ENCODE measurements at regions not wholly inside any gene's neighbourhood (a gene's known extent, or its start where the extent isn't known, plus 50 kb on each side); places are given as distances from the start of the nearest gene placed in this dataset.

DNA sequence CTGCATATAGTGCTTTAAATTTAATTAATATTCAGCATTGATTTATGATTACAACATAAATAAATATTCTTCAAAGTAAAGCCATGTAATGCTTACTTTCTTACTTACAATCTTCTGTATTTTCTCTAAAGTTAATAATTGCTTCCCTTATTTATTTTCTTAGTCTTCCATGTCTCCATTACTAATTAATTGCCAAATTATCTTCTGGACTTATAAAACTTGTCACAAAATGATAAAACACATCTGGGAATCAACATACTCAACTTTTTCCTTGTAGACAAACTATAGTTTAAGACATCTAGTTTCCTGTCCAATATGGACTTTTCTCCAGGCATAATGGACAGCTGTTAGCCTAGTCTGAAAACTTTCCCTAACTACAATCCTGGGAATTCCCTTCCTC is 466.6 kb downstream of the FLRT2 start:
- TF ChIP-seq, protein P1, sequence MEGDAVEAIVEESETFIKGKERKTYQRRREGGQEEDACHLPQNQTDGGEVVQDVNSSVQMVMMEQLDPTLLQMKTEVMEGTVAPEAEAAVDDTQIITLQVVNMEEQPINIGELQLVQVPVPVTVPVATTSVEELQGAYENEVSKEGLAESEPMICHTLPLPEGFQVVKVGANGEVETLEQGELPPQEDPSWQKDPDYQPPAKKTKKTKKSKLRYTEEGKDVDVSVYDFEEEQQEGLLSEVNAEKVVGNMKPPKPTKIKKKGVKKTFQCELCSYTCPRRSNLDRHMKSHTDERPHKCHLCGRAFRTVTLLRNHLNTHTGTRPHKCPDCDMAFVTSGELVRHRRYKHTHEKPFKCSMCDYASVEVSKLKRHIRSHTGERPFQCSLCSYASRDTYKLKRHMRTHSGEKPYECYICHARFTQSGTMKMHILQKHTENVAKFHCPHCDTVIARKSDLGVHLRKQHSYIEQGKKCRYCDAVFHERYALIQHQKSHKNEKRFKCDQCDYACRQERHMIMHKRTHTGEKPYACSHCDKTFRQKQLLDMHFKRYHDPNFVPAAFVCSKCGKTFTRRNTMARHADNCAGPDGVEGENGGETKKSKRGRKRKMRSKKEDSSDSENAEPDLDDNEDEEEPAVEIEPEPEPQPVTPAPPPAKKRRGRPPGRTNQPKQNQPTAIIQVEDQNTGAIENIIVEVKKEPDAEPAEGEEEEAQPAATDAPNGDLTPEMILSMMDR (IDR thresholded peaks at IDR 0.05) = no peak
- TF ChIP-seq, protein P2, sequence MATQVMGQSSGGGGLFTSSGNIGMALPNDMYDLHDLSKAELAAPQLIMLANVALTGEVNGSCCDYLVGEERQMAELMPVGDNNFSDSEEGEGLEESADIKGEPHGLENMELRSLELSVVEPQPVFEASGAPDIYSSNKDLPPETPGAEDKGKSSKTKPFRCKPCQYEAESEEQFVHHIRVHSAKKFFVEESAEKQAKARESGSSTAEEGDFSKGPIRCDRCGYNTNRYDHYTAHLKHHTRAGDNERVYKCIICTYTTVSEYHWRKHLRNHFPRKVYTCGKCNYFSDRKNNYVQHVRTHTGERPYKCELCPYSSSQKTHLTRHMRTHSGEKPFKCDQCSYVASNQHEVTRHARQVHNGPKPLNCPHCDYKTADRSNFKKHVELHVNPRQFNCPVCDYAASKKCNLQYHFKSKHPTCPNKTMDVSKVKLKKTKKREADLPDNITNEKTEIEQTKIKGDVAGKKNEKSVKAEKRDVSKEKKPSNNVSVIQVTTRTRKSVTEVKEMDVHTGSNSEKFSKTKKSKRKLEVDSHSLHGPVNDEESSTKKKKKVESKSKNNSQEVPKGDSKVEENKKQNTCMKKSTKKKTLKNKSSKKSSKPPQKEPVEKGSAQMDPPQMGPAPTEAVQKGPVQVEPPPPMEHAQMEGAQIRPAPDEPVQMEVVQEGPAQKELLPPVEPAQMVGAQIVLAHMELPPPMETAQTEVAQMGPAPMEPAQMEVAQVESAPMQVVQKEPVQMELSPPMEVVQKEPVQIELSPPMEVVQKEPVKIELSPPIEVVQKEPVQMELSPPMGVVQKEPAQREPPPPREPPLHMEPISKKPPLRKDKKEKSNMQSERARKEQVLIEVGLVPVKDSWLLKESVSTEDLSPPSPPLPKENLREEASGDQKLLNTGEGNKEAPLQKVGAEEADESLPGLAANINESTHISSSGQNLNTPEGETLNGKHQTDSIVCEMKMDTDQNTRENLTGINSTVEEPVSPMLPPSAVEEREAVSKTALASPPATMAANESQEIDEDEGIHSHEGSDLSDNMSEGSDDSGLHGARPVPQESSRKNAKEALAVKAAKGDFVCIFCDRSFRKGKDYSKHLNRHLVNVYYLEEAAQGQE (IDR thresholded peaks at IDR 0.05; ENCODE audit: insufficient read depth in 1 of 2, low read depth in 2 of 2, low read length in 1 of 2) = no peak
- no peak for TF ChIP-seq POLR2AphosphoS5 (IDR thresholded peaks at IDR 0.05; ENCODE audit: low read depth, low read length)
- TF ChIP-seq SIN3A (IDR thresholded peaks at IDR 0.05; ENCODE audit: borderline replicate concordance, insufficient read depth, low read depth, low read length) = no peak
- TF ChIP-seq TCF7L2 (IDR thresholded peaks at IDR 0.05; ENCODE audit: low read depth, low read length) = no peak

Data from Panc1 (cell line).